ENCODE measurements at regions not wholly inside any gene's neighbourhood (a gene's known extent, or its start where the extent isn't known, plus 50 kb on each side); places are given as distances from the start of the nearest gene placed in this dataset.

DNA sequence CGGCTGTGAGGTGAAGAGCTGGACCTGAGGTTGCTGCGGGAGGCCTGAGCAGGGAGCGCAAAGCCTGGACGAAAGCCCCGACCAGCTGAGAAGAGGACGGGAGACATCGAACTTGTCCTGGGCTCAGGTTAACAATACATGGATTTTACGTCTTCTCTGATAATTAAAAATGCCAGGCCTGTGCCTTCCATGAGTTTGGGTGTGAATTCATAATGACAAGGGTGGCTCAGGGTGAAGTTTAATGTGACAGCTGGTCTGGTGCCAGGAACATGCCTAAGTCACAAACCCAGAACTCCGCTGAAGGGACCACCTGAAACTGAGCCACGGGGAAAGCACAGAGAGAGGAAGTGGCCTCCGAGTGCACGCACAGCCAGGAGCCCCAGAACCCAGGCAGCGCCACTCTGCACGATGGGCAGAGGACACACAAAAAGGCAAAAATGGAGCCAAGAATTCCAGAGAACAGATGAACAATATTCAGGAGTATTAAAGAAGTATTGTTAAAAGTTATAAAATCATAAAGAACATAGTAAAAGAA, 150.1 kb upstream of the RPS6KA2 start:
- no TSS peak for BruUV-seq (replicated peaks)

GRCh38 chr6:166776571-166776970, 149.5 kb upstream of the RPS6KA2 start:
- Mint-ChIP-seq H3K36me3 (ENCODE audit: insufficient read depth, unreplicated experiment) (peaks cover 3% of the 10 kb centered on the region), H3K27me3 (ENCODE audit: unreplicated experiment) (peaks cover 47% of the 10 kb centered on the region), H3K4me1 (ENCODE audit: low read depth, unreplicated experiment) (peaks cover 13% of the 10 kb centered on the region), H3K4me3 (ENCODE audit: low read depth, unreplicated experiment) (no peak overlapping the region), H3K9me3 (ENCODE audit: low read depth, unreplicated experiment) (no peaks in the 10 kb centered on the region), H3K27ac (ENCODE audit: unreplicated experiment) (no peak overlapping the region)
- DNase-seq, result no peak
- CTCF ChIA-PET, result interaction anchor here (0.6 kb wide), 1 partner anchor 259 kb away, joined by 4 read pairs; no protein-coding TSS in a partner anchor
- no peak for TF ChIP-seq CTCF (IDR thresholded peaks at IDR 0.05; ENCODE audit: unreplicated experiment)
- intact Hi-C loops (cut with micrococcal nuclease; ENCODE audit: unreplicated experiment), result no loop called here
- BruUV-seq (replicated peaks), result no TSS peak

More for the DNA sequence above, 150.1 kb upstream of the RPS6KA2 start:
- H3K36me3 Mint-ChIP-seq (ENCODE audit: insufficient read depth, unreplicated experiment), result peaks cover 3% of the 10 kb centered on the region
- H3K4me3 Mint-ChIP-seq (ENCODE audit: low read depth, unreplicated experiment), result no peak overlapping the region
- CTCF ChIA-PET, result no interaction called here
- no peak overlapping the region for H3K27ac Mint-ChIP-seq (ENCODE audit: unreplicated experiment)
- no peak for TF ChIP-seq CTCF (IDR thresholded peaks at IDR 0.05; ENCODE audit: unreplicated experiment)
- H3K9me3 Mint-ChIP-seq (ENCODE audit: low read depth, unreplicated experiment), result no peaks in the 10 kb centered on the region
- intact Hi-C loops (cut with micrococcal nuclease; ENCODE audit: unreplicated experiment), result no loop called here
- H3K27me3 Mint-ChIP-seq (ENCODE audit: unreplicated experiment), result peaks cover 41% of the 10 kb centered on the region
- no peak for DNase-seq
- H3K4me1 Mint-ChIP-seq (ENCODE audit: low read depth, unreplicated experiment), result peaks cover 13% of the 10 kb centered on the region

- no peak overlapping the region for H3K27ac Mint-ChIP-seq (ENCODE audit: unreplicated experiment)
- no peak for DNase-seq
- intact Hi-C loops (cut with micrococcal nuclease; ENCODE audit: unreplicated experiment), result no loop called here
- peaks cover 49% of the 10 kb centered on the region for H3K27me3 Mint-ChIP-seq (ENCODE audit: unreplicated experiment)
- peaks cover 3% of the 10 kb centered on the region for H3K36me3 Mint-ChIP-seq (ENCODE audit: insufficient read depth, unreplicated experiment)
- BruUV-seq (replicated peaks), result no TSS peak
- CTCF ChIA-PET, result interaction anchor here (0.6 to 2.6 kb wide), 4 partner anchors 176 to 366 kb away, joined by 4 to 24 read pairs (median 12); no protein-coding TSS in a partner anchor
- no peak for TF ChIP-seq CTCF (IDR thresholded peaks at IDR 0.05; ENCODE audit: unreplicated experiment)
- H3K9me3 Mint-ChIP-seq (ENCODE audit: low read depth, unreplicated experiment), result no peaks in the 10 kb centered on the region
- H3K4me1 Mint-ChIP-seq (ENCODE audit: low read depth, unreplicated experiment), result peaks cover 13% of the 10 kb centered on the region
- H3K4me3 Mint-ChIP-seq (ENCODE audit: low read depth, unreplicated experiment), result no peak overlapping the region
These were observed 148.8 kb upstream of the RPS6KA2 start for GRCh38 chr6:166775923-166776220.

DNA sequence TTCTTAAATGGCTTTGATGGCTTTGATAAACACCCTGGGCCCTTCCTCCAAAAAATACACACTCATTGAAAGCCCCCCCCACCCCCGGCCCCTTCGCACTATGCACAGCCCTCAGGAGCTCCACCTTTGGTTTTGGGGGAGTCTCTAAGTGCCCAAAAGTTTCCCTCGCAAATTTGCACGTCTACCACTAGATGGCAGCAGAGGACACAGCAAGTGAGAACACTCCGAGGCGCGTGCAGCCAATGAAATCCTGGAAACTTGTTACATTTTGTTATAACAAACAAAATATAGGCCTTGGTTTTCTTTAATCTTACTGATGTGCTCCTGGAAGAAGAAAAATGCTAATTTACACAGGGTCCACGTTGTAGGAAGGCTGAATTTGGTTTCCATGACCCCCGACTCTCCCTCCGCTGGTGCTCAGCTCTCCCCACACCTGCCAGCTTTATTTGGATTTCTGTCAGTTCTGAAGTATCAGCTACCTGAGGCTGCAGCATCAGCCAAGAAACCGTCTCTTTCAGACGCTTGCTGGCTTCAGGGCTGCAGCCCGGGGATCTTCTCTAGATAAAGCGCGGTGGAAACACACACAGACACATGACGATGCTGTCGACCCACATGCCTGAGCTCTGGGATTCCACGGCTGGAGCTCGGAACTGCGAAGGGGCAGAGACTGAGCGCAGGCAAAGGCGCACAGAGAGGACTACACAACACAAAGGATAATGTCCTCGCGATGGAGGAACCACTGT, 148.3 kb upstream of the RPS6KA2 start:
- BruUV-seq (replicated peaks), result no TSS peak
- Mint-ChIP-seq H3K27me3 (ENCODE audit: unreplicated experiment) (peaks cover 49% of the 10 kb centered on the region), H3K27ac (ENCODE audit: unreplicated experiment) (no peak overlapping the region), H3K36me3 (ENCODE audit: insufficient read depth, unreplicated experiment) (peaks cover 3% of the 10 kb centered on the region), H3K9me3 (ENCODE audit: low read depth, unreplicated experiment) (no peaks in the 10 kb centered on the region), H3K4me3 (ENCODE audit: low read depth, unreplicated experiment) (peak overlapping the region; percentile 41), H3K4me1 (ENCODE audit: low read depth, unreplicated experiment) (peaks cover 13% of the 10 kb centered on the region)
- intact Hi-C loops (cut with micrococcal nuclease; ENCODE audit: unreplicated experiment), result no loop called here
- peak; percentile 55 for DNase-seq
- CTCF ChIA-PET, result interaction anchor here (0.6 to 2.6 kb wide), 9 partner anchors 68 to 378 kb away, joined by 3 to 24 read pairs (median 3); no protein-coding TSS in a partner anchor
- TF ChIP-seq CTCF (IDR thresholded peaks at IDR 0.05; ENCODE audit: unreplicated experiment), result peak; percentile 84

All from Calu3 (cell line).